ENCODE measurements at regions not wholly inside any gene's neighbourhood (a gene's known extent, or its start where the extent isn't known, plus 50 kb on each side); places are given as distances from the start of the nearest gene placed in this dataset.
A peak's percentile ranks its signal among the peaks of the same experiment; 100 is the strongest.

- no peak for DNase-seq
Measured at GRCh38 chr5:67281874-67282273, 85.3 kb upstream of the CD180 start.

GRCh38 chr5:67273689-67274356 lies 77.2 kb upstream of the CD180 start:
- no peak for DNase-seq

- no peak for DNase-seq
Measured at GRCh38 chr5:67272453-67273130, 76.0 kb upstream of the CD180 start.

- DNase-seq: peak; percentile 82
Measured at GRCh38 chr5:67268231-67269021, 71.8 kb upstream of the CD180 start.

- no peak for DNase-seq
Measured at GRCh38 chr5:67267512-67268216, 71.1 kb upstream of the CD180 start.

GRCh38 chr5:67266654-67267350 lies 70.2 kb upstream of the CD180 start:
- DNase-seq: no peak

- DNase-seq: no peak
Measured at GRCh38 chr5:67265951-67266350, 69.4 kb upstream of the CD180 start.

- DNase-seq: no peak
Measured at GRCh38 chr5:67263656-67264408, 67.2 kb upstream of the CD180 start.

GRCh38 chr5:67262956-67263355 lies 66.4 kb upstream of the CD180 start:
- no peak for DNase-seq

- no peak for DNase-seq
Measured at GRCh38 chr5:67262206-67262605, 65.6 kb upstream of the CD180 start.

- no peak for DNase-seq
Measured at GRCh38 chr5:67259548-67260215, 63.1 kb upstream of the CD180 start.

- DNase-seq: no peak
Measured at GRCh38 chr5:67257500-67257899, 60.9 kb upstream of the CD180 start.

- no peak for DNase-seq
Measured at GRCh38 chr5:67257077-67257476, 60.5 kb upstream of the CD180 start.

- no peak for DNase-seq
Measured at GRCh38 chr5:67255881-67256280, 59.3 kb upstream of the CD180 start.

- no peak for DNase-seq
Measured at GRCh38 chr5:67253911-67254310, 57.3 kb upstream of the CD180 start.

GRCh38 chr5:67249590-67249895 lies 52.9 kb upstream of the CD180 start:
- no peak for DNase-seq

- no peak for DNase-seq
Measured at GRCh38 chr5:67248703-67249589, 52.3 kb upstream of the CD180 start.

GRCh38 chr5:67246546-67247268 lies 50.1 kb upstream of the CD180 start:
- no peak for DNase-seq

All from retina (tissue), 1 donor.